HCT116 (cell line): ENCODE measurements at regions not wholly inside any gene's neighbourhood (a gene's known extent, or its start where the extent isn't known, plus 50 kb on each side); places are given as distances from the start of the nearest gene placed in this dataset.

Experiments
- ATAC-seq: fragments of 200-7000 bp; cut with Tn5 transposase; 2 replicates; pipeline ENCODE4 v1.9.1; 2020; ENCODE audit warnings: mild to moderate bottlenecking, moderate library complexity
- BruUV-seq: library from RNA; stranded (reverse); fragments of 400-500 nt; replicated peaks from 2 replicates; lab custom pipeline; 2021; lab: Mats Ljungman, UMichigan
- CTCF ChIA-PET: fragments of 300-600 bp; sonication (Branson Sonifier 250); formaldehyde crosslinking; loops from one replicate; lab custom pipeline; 2021; ENCODE audit warnings: antibody characterized with exemption; lab: Charles Lee
- POLR2A ChIA-PET: fragments of 300-600, 350-600 bp; sonication (Branson Sonifier 250); formaldehyde crosslinking; loops from one replicate; lab custom pipeline; 2021; ENCODE audit warnings: antibody characterized with exemption; lab: Charles Lee
- RAD21 ChIA-PET, 2 experiments: fragments of 300-600 bp; sonication (Branson Sonifier 250); formaldehyde crosslinking; loops; one replicate each; lab custom pipeline; 2023; ENCODE audit warnings: low total read pairs in 2 of 2; ENCODE audit not compliant: uncharacterized antibody in 2 of 2, unreplicated experiment in 2 of 2, low non-redundant PET in 1 of 2; lab: Charles Lee
- DNase-seq: peaks from one replicate; pipeline ENCODE4 v3.0.0-alpha.2; 2010; ENCODE audit warnings: low read depth, low spot score
- H2AFZ ChIP-seq: fragments of 200-600 bp; shearing (Covaris generic), sonication (generic); 2 replicates; pipeline ENCODE4 v1.6.1; 2017; ENCODE audit warnings: low read depth, mixed run types, mixed read lengths, antibody characterized with exemption, low read length; ENCODE audit not compliant: poor library complexity, severe bottlenecking
- H3K27ac ChIP-seq: 2 replicates; pipeline ENCODE4 v1.5.1; 2012; ENCODE audit warnings: low read depth, low read length
- H3K27me3 ChIP-seq: fragments of 200-600 bp; sonication (generic); 2 replicates; pipeline ENCODE4 v1.6.1; 2016; ENCODE audit warnings: mixed run types, low read length, mixed read lengths; ENCODE audit not compliant: insufficient read depth
- H3K36me3 ChIP-seq, 2 experiments: fragments of 200-500 bp in 1 of 2; fragments of 200-600 bp in 1 of 2; sonication (Bioruptor generic) in 1 of 2; sonication (generic) in 1 of 2; 2 replicates each; pipeline versions ENCODE4 v1.5.1 to v1.6.1; 2014 to 2016; ENCODE audit warnings: low read length in 2 of 2, inconsistent platforms in 1 of 2, mixed read lengths in 1 of 2, mixed run types in 1 of 2; ENCODE audit not compliant: insufficient read depth in 2 of 2, control insufficient read depth in 1 of 2
- H3K4me1 ChIP-seq, 2 experiments: fragments of 200-600 bp in 1 of 2; sonication (generic) in 1 of 2; 2 replicates each; pipeline versions ENCODE4 v1.5.1 to v1.6.1; 2012 to 2017; ENCODE audit warnings: low read length in 2 of 2, inconsistent platforms in 1 of 2, mild to moderate bottlenecking in 1 of 2, mixed read lengths in 1 of 2, mixed run types in 1 of 2, moderate library complexity in 1 of 2; ENCODE audit not compliant: insufficient read depth in 2 of 2, control insufficient read depth in 1 of 2
- H3K4me2 ChIP-seq: fragments of 200-600 bp; sonication (generic); 2 replicates; pipeline ENCODE4 v1.6.1; 2017; ENCODE audit warnings: mixed run types, low read length, mixed read lengths
- H3K4me3 ChIP-seq, 2 experiments: fragments of 200-600 bp in 1 of 2; sonication (generic) in 1 of 2; replicated peaks in 1 of 2; 2 replicates each; pipeline ENCODE4 v1.5.1; 2011 to 2016; ENCODE audit warnings: low read length in 2 of 2, control low read depth in 1 of 2, low read depth in 1 of 2, mild to moderate bottlenecking in 1 of 2, mixed read lengths in 1 of 2, mixed run types in 1 of 2
- H3K79me2 ChIP-seq: fragments of 200-600 bp; sonication (generic); 2 replicates; pipeline ENCODE4 v1.6.1; 2017; ENCODE audit warnings: mild to moderate bottlenecking, mixed run types, low read length, moderate library complexity, mixed read lengths; ENCODE audit not compliant: insufficient read depth
- H3K9ac ChIP-seq: fragments of 200-600 bp; sonication (generic); 2 replicates; pipeline ENCODE4 v1.6.1; 2016; ENCODE audit warnings: low read length, mixed read lengths
- H3K9me2 ChIP-seq: fragments of 200-600 bp; sonication (generic), shearing (Covaris generic); 2 replicates; pipeline ENCODE4 v1.6.1; 2017; ENCODE audit warnings: mixed run types, mild to moderate bottlenecking, moderate library complexity; ENCODE audit not compliant: insufficient read depth
- H3K9me3 ChIP-seq, 2 experiments: fragments of 200-500 bp in 1 of 2; fragments of 200-600 bp in 1 of 2; sonication (Bioruptor generic) in 1 of 2; sonication (generic) in 1 of 2; 2 replicates each; pipeline ENCODE4 v1.6.1; 2014 to 2017; ENCODE audit warnings: low read length in 2 of 2, mixed read lengths in 2 of 2, inconsistent platforms in 1 of 2, low read depth in 1 of 2, mild to moderate bottlenecking in 1 of 2, mixed run types in 1 of 2, moderate library complexity in 1 of 2; ENCODE audit not compliant: control insufficient read depth in 1 of 2, insufficient read depth in 1 of 2
- H4K20me1 ChIP-seq: fragments of 200-600 bp; sonication (generic), shearing (Covaris generic); 2 replicates; pipeline ENCODE4 v1.6.1; 2017; ENCODE audit warnings: mixed run types, mild to moderate bottlenecking, moderate library complexity; ENCODE audit not compliant: insufficient read depth
- CBX3 ChIP-seq: IDR thresholded peaks from 2 replicates; pipeline ENCODE4 v1.6.1; 2012; ENCODE audit warnings: low read depth
- EGR1 ChIP-seq: IDR thresholded peaks from 2 replicates; pipeline ENCODE4 v1.6.1; 2012; ENCODE audit warnings: low read depth
- EZH2 ChIP-seq: fragments of 200-600 bp; sonication (generic); IDR thresholded peaks from 2 replicates; pipeline ENCODE4 v1.6.1; 2017; ENCODE audit warnings: antibody characterized with exemption, mixed run types
- EZH2phosphoT487 ChIP-seq: fragments of 200-600 bp; IDR thresholded peaks from 2 replicates; pipeline ENCODE4 v1.6.1; 2018; ENCODE audit warnings: antibody characterized with exemption, borderline replicate concordance
- FOSL1 ChIP-seq: IDR thresholded peaks from 2 replicates; pipeline ENCODE4 v1.6.1; 2012; ENCODE audit warnings: low read depth
- JUND ChIP-seq: IDR thresholded peaks from 2 replicates; pipeline ENCODE4 v1.6.1; 2012
- RAD21 ChIP-seq: IDR thresholded peaks from 2 replicates; pipeline ENCODE4 v1.6.1; 2012; ENCODE audit warnings: low read depth, mild to moderate bottlenecking
- SP1 ChIP-seq: IDR thresholded peaks from 2 replicates; pipeline ENCODE4 v1.6.1; 2012; ENCODE audit warnings: low read depth
- SRF ChIP-seq: IDR thresholded peaks from 2 replicates; pipeline ENCODE4 v1.6.1; 2012; ENCODE audit warnings: low read depth
- YY1 ChIP-seq: IDR thresholded peaks from 2 replicates; pipeline ENCODE4 v1.6.1; 2011; ENCODE audit warnings: low read length, low read depth, moderate library complexity, mild to moderate bottlenecking; ENCODE audit not compliant: insufficient replicate concordance; ENCODE audit errors: extremely low read depth
- ZFX ChIP-seq: fragments of 450-650 bp; IDR thresholded peaks from 2 replicates; pipeline ENCODE4 v1.6.1; 2017
- ZNF274 ChIP-seq: fragments of 200-500 bp; sonication (Bioruptor generic); IDR thresholded peaks from 2 replicates; pipeline ENCODE4 v1.6.1; 2014; ENCODE audit warnings: mild to moderate bottlenecking, low read depth, low read length, inconsistent platforms
- intact Hi-C: fragments of 100-400 bp; cut with micrococcal nuclease; formaldehyde crosslinking; loops from 2 replicates; pipeline ENCODE4 v1.10.0; 2022
- TF ChIP-seq, protein P1 (sequence below): IDR thresholded peaks from 2 replicates; pipeline ENCODE4 v1.6.1; 2012
- TF ChIP-seq, protein P2 (sequence below), 3 experiments: fragments of 200-600 bp in 1 of 3; sonication (generic) in 1 of 3; IDR thresholded peaks in 2 of 3; conservative IDR thresholded peaks in 1 of 3; 2 replicates each; pipeline ENCODE4 v1.5.1; 2012 to 2017; ENCODE audit warnings: low read depth in 2 of 3, low read length in 2 of 3, antibody characterized with exemption in 1 of 3, borderline replicate concordance in 1 of 3, control low read depth in 1 of 3, mild to moderate bottlenecking in 1 of 3, mixed read lengths in 1 of 3, mixed run types in 1 of 3, moderate library complexity in 1 of 3; ENCODE audit not compliant: insufficient read depth in 1 of 3
- TF ChIP-seq, protein P3 (sequence below): IDR thresholded peaks from 2 replicates; pipeline ENCODE4 v1.6.1; 2012; ENCODE audit warnings: low read depth
- TF ChIP-seq, protein P4 (sequence below): IDR thresholded peaks from 2 replicates; pipeline ENCODE4 v1.6.1; 2012

DNA sequence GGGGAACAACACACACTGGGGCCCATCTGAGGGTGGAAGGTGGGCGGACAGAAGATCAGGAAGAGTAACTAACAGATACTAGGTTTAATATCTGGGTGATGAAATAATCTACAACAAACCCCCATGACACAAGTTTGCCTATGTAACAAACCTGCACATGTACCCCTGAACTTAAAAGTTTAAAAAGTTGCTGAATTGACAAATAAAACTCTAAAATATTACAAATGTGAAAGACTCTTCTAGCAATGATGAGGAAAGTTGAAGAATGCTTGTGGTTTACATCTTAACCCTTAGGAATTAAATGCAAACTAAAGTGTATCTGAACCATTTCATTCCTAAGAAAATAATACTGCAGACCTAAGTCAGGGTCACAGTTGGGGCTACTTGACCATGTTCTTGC, 525.6 kb upstream of the CAMK1G start (continued):
- TF ChIP-seq, protein P1, sequence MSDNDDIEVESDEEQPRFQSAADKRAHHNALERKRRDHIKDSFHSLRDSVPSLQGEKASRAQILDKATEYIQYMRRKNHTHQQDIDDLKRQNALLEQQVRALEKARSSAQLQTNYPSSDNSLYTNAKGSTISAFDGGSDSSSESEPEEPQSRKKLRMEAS = no peak
- TF ChIP-seq JUND = no peak
- TF ChIP-seq EGR1 = no peak
- TF ChIP-seq, protein P2, sequence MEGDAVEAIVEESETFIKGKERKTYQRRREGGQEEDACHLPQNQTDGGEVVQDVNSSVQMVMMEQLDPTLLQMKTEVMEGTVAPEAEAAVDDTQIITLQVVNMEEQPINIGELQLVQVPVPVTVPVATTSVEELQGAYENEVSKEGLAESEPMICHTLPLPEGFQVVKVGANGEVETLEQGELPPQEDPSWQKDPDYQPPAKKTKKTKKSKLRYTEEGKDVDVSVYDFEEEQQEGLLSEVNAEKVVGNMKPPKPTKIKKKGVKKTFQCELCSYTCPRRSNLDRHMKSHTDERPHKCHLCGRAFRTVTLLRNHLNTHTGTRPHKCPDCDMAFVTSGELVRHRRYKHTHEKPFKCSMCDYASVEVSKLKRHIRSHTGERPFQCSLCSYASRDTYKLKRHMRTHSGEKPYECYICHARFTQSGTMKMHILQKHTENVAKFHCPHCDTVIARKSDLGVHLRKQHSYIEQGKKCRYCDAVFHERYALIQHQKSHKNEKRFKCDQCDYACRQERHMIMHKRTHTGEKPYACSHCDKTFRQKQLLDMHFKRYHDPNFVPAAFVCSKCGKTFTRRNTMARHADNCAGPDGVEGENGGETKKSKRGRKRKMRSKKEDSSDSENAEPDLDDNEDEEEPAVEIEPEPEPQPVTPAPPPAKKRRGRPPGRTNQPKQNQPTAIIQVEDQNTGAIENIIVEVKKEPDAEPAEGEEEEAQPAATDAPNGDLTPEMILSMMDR (IDR thresholded peaks at IDR 0.05 in 2 of 3, conservative IDR thresholded peaks at IDR 0.05 in 1 of 3; ENCODE audit: borderline replicate concordance in 1 of 3, insufficient read depth in 1 of 3, low read depth in 2 of 3, low read length in 2 of 3) = no peak
- no peak for TF ChIP-seq CBX3

DNA sequence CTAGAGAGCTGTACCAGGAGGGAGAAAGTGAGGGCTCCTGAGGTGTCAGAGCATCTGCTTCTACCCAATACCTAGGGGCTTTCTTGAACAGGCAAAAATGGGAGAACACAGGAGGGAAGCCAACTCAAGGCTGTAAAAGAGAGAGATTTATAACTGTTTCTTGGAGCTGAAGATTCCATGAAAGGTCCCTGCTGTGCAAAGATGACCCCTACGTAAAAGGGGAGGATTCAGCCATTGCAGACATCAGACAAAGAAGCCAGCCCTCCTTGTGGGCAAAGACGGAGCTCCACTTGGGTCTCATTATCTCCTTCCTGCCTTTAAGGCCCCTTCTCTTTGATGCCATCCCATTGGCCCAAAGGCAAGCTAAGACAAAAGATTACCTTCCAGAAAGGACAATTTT, 524.1 kb upstream of the CAMK1G start:
- Histone ChIP-seq H2AFZ (no peak overlapping the region), H3K36me3 (no peaks in the 10 kb centered on the region), H3K27ac (no peak overlapping the region), H3K4me2 (no peak overlapping the region), H3K9me3 (no peaks in the 10 kb centered on the region), H3K9ac (no peak overlapping the region), H3K27me3 (peaks cover 4% of the 10 kb centered on the region; the same call in 1 of the 2 replicates), H3K9me2 (no peaks in the 10 kb centered on the region), H4K20me1 (no peaks in the 10 kb centered on the region), H3K79me2 (no peaks in the 10 kb centered on the region), H3K4me3 (no peak overlapping the region), H3K4me1 (no peaks in the 10 kb centered on the region)
- intact Hi-C loops = no loop called here
- no peak for ATAC-seq
- no TSS peak for BruUV-seq
- ChIA-PET CTCF (no interaction called here), POLR2A (no interaction called here), RAD21 (no interaction called here)
- no peak for DNase-seq
- TF ChIP-seq EZH2 = no peak
- no peak for TF ChIP-seq RAD21
- TF ChIP-seq ZFX = no peak
- TF ChIP-seq, protein P3, sequence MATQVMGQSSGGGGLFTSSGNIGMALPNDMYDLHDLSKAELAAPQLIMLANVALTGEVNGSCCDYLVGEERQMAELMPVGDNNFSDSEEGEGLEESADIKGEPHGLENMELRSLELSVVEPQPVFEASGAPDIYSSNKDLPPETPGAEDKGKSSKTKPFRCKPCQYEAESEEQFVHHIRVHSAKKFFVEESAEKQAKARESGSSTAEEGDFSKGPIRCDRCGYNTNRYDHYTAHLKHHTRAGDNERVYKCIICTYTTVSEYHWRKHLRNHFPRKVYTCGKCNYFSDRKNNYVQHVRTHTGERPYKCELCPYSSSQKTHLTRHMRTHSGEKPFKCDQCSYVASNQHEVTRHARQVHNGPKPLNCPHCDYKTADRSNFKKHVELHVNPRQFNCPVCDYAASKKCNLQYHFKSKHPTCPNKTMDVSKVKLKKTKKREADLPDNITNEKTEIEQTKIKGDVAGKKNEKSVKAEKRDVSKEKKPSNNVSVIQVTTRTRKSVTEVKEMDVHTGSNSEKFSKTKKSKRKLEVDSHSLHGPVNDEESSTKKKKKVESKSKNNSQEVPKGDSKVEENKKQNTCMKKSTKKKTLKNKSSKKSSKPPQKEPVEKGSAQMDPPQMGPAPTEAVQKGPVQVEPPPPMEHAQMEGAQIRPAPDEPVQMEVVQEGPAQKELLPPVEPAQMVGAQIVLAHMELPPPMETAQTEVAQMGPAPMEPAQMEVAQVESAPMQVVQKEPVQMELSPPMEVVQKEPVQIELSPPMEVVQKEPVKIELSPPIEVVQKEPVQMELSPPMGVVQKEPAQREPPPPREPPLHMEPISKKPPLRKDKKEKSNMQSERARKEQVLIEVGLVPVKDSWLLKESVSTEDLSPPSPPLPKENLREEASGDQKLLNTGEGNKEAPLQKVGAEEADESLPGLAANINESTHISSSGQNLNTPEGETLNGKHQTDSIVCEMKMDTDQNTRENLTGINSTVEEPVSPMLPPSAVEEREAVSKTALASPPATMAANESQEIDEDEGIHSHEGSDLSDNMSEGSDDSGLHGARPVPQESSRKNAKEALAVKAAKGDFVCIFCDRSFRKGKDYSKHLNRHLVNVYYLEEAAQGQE = no peak
- TF ChIP-seq EGR1 = no peak
- TF ChIP-seq, protein P4, sequence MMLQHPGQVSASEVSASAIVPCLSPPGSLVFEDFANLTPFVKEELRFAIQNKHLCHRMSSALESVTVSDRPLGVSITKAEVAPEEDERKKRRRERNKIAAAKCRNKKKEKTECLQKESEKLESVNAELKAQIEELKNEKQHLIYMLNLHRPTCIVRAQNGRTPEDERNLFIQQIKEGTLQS = no peak
- TF ChIP-seq SRF = no peak
- no peak for TF ChIP-seq ZNF274
- no peak for TF ChIP-seq SP1
- TF ChIP-seq, protein P1 = no peak
- TF ChIP-seq, protein P2 (IDR thresholded peaks at IDR 0.05 in 2 of 3, conservative IDR thresholded peaks at IDR 0.05 in 1 of 3; ENCODE audit: borderline replicate concordance in 1 of 3, insufficient read depth in 1 of 3, low read depth in 2 of 3, low read length in 2 of 3) = no peak
- no peak for TF ChIP-seq EZH2phosphoT487
- no peak for TF ChIP-seq FOSL1
- TF ChIP-seq YY1 = no peak
- no peak for TF ChIP-seq JUND
